Right ventricle myocardium superior (tissue), 1 donor: ENCODE measurements at regions not wholly inside any gene's neighbourhood (a gene's known extent, or its start where the extent isn't known, plus 50 kb on each side); places are given as distances from the start of the nearest gene placed in this dataset.
"Not testable (repeated sequence)": the region's sequence is repeated elsewhere in the genome, so short reads cannot be mapped to it uniquely, and the experiment has no call there.

ENCODE experiments used
- ATAC-seq: fragments of 200-7000 bp; cut with Tn5 transposase; one replicate; pipeline ENCODE4 v1.9.1; 2020; ENCODE audit warnings: mild to moderate bottlenecking; ENCODE audit not compliant: poor library complexity
- DNase-seq: peaks from one replicate; pipeline ENCODE4 v3.0.0-alpha.2; 2020
- intact Hi-C: fragments of 100-400 bp; cut with DNase I; formaldehyde crosslinking; loops from one replicate; pipeline ENCODE4 v1.11.2; 2022
- donor health status: DM: no; HTN: yes; CAD: no; lungs with severe emphysema.

DNA sequence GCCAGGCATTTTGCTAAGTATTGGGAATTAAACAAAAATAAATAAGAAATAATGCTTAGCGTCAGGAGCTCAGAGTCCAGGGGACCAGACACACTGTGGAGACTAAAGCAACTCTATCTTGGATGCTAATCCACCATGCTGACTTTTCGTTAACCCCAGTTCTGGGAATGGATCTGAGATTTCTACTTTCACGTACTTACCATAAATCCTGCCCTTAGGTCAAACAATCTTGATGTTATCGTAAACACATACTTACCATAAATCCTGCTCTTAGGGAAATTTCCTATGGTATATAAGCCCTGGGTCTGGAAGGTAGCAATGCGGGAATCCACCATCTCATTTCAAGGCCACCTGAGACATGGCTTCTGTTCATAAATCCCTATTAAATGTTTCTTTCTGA is 204.5 kb upstream of the IGFBP7 start:
- DNase-seq (no peak), ATAC-seq (no peak)
- intact Hi-C loops = no loop called here

DNA sequence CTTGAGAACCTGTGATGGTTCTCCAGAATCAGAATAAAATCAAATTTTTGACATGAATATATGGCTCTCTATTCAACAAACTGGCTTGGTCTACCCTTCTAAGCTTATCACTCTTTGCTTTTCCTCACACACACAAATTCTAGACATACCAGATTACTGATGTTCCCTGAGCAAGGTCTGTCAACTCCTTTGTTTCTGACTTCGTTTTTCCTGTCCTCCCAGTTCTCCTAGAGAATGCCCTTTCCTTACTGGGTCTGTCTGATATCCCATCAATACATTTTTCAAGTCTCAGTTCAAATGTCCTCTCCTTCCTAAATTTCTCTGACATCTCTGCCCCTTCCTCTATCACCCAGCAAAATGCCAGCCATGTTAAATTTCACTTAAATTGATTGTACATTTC is 202.1 kb upstream of the IGFBP7 start:
- DNase-seq = no peak
- intact Hi-C loops = no loop called here
- ATAC-seq = no peak

DNA sequence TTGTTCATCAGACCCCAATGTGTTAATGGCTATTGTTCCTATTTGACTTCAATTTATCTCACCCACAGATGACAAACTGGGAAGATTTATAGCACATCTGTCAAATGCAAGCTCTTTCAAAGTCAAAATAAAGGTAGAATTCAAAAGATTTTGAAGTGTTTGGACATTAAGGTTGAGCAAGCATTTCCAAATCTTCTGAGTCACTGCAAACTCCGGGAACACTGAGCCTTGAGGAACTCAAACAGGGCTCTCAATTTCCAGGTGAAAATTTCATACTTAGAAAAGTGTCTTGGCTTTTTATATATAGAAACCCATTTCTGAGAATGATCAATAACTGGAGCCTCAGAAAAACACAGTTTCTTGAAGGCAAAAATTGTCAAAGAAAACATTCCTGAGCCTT is 199.5 kb upstream of the IGFBP7 start:
- ATAC-seq (no peak), DNase-seq (no peak)
- intact Hi-C loops = no loop called here

DNA sequence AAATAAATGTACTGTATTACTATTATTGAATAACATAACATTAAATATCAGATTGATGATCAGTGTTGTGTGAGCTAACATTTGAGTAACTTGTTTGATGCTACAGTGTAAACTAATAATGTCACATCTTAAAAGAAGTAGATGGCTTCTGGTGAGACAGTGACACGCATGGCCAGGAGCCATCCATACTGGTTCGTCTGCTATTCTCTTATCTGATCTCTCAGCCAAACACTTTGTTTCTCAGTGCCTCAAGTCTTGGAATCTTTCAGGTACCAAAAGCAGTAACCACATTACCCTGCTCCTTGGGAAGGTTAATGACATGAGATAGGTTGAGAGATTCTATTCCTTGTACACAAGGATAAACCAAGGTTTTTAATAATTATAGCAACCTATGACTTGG is 198.1 kb upstream of the IGFBP7 start:
- ATAC-seq (no peak), DNase-seq (no peak)
- intact Hi-C loops = no loop called here

DNA sequence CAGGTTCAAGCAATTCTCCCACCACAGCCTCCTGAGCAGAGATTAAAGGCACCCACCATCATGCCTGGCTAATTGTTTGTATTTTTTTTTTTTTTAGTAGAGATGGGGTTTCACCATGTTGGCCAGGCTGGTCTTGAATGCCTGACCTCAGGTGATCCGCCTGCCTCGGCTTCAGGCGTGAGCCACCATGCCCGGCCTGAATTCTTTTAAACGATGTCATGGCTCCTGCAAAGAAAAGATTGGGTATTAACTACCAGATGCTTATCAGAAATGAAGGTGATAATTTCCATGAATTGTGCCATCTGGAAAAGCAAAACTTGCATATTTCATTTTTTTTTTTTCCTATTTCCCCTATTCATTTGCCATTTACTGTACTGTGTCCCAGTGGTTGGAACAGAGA is 195.7 kb upstream of the IGFBP7 start:
- DNase-seq (no peak), ATAC-seq (no peak)
- intact Hi-C loops = no loop called here

DNA sequence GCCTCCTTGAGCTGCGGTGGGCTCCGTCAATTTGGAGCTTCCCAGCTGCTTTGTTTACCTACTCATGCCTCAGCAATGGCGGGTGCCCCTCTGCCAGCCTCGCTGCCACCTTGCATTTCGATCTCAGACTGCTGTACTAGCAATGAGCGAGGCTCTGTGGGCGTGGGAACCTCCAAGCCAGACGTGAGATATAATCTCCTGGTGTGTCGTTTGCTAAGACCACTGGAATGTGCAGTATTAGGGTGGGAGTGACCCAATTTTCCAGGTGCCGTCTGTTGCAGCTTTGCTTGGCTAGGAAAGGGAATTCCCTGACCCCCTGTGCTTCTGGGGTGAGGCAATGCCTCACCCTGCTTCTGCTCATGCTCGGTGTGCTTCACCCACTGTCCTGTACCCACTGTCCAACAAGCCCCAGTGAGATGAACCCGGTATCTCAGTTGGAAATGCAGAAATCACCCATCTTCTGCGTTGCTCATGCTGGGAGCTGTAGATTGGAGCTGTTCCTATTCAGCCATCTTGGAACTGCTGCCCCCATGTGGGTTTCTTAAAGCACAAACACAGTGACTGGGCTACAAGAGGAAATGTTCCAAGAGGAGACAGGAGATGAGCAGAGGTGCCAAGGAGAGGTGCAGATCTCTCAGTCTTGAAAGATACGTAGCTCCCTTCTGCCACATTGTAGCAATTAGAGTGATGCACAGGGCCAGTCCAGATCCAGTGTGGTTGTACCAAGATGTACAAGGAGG is 193.0 kb upstream of the IGFBP7 start:
- DNase-seq (no peak), ATAC-seq (peak; percentile 61)

DNA sequence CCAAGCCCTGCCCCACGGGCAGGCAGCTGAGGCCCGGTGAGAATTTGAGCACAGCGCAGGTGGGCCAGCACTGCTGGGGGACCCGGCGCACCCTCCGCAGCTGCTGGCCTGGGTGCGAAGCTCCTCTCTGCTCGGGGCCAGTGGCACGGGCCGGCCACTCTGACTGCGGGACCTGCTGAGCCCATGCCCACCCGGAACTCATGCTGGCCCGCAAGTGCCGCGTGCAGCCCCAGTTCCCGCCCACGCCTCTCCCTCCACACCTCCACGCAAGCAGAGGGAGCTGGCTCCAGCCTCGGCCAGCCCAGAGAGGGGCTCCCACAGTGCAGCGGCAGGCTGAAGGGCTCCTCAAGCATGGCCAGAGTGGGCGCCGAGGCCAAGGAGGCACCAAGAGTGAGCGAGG is 190.1 kb upstream of the IGFBP7 start:
- not testable (repeated sequence) for ATAC-seq, DNase-seq
- intact Hi-C loops = loop anchor here (5.0 kb wide), 1 partner anchor 138 kb away; no protein-coding TSS in a partner anchor

More for the DNA sequence above, 193.0 kb upstream of the IGFBP7 start:
- intact Hi-C loops = loop anchor here (5.0 kb wide), 1 partner anchor 141 kb away; no protein-coding TSS in a partner anchor

DNA sequence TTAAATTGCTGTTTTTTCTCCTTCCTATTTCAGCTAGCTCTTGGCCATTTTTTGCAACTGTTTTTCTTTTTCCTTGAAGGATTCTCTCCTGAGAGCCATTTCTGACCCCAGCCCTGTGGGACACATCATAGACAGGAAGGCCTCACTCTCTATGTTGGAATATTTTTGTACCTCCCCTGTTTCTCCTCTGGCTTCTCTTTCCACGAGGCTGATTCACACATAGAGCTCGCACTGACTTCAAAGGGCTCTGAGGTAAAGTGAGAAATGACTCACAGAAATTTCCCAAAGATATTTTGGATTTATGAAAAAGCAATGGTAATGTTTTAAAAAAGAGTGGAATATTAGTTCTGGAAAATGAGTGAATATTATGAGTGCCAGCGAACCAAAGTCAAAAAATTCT is 181.7 kb upstream of the IGFBP7 start:
- ATAC-seq (no peak), DNase-seq (no peak)
- intact Hi-C loops = no loop called here

DNA sequence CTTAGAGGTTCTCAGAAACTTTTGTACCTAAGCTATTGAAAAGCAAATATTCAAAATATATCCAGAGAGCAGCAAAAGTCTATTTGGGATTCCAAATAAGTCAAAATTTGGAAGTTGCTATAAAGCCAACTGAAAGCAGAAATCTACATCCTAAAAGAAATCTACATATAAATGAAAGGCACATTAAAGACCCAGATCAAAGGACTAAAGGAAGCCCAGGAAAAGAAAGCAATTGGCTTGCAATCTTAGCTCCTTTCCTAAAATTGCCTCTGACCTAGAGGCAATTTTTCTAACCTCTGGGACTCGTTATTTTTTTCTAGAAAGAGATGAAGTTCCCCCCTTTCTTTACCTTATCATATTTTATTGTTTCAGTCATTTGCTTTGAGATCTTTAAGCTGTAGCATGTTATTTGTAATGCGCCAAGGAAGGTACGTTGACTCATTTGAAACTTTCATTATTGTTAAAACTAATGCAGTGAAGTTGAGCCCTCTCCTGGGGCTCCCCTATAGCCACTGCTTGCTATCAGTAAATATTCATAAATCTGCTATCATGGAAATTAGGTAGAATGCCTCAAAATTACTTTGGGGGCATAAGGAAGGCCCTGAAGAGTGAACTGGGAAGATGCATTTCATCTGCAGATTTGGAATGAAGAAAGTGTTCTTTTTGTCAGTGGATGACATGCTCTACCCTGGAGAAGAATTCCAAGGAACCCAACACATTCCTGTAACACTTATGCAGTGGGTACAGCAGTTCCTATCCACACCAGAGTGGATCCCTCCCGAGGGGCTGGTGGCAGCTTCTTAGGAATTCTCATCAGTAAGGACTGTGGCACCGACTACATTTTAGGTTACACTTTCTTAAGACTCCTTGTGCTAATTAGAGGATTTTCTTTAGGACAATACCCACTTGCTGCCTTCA is 177.8 kb upstream of the IGFBP7 start:
- DNase-seq = no peak
- no peak for ATAC-seq
- intact Hi-C loops = no loop called here

DNA sequence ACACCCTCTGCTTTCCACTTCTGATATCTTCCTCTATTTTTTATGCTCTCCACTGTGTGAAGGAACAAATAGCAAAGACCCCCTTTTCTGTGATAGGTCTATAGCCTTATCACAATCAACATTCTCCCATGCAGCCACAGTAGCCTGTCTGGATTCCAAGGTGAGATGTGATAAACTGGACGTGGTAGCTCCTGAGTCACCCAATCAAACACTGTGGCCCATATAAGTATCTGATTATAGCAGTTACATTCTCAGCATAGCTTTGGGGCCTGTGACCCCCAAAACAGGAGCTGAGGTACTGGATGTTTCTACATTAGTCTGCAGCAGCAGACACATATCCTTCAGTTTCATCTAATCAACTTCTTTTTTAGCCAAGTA is 172.7 kb upstream of the IGFBP7 start:
- DNase-seq = no peak
- no peak for ATAC-seq
- intact Hi-C loops = no loop called here

DNA sequence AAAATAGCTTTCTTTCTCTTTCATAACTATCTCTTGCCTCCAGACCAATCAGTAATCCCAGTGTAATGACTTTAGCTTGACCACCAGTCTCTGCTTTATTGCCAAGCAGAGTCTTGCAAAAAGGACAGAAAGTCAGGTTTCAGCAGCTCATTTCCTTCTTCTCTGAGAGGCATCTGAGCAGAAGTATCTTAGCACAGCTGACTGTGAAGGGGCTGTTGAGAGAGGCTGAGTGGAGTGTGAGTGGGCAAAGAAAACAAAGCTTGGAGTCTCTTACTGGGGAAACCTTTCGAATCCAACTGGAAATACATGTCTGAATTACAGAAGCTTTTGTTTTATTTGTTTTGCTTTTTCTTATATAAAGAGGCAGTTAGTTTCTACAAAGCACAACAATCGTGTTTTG is 170.3 kb upstream of the IGFBP7 start:
- intact Hi-C loops = no loop called here
- ATAC-seq = no peak

DNA sequence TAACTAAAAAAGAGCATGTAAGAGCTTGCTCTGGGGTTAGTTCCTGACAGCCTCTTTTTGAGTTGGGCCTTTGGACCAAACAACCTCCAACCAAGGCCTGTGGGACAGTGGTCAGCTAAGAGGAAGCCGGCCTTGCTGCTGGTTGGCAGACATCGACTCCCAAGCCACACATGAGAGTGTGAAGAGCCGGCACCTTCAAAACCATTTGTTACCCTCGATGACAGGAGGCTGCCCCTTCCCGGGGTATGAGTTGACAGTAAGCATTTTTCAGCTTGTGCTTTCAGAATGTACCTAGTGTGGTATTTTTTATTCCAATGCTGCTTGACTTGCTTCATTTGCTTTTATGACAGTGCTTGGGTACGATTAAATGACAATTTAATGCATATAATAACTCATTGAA is 168.6 kb upstream of the IGFBP7 start:
- no peak for ATAC-seq
- intact Hi-C loops = no loop called here
- no peak for DNase-seq

More for the DNA sequence above, 170.3 kb upstream of the IGFBP7 start:
- no peak for DNase-seq

DNA sequence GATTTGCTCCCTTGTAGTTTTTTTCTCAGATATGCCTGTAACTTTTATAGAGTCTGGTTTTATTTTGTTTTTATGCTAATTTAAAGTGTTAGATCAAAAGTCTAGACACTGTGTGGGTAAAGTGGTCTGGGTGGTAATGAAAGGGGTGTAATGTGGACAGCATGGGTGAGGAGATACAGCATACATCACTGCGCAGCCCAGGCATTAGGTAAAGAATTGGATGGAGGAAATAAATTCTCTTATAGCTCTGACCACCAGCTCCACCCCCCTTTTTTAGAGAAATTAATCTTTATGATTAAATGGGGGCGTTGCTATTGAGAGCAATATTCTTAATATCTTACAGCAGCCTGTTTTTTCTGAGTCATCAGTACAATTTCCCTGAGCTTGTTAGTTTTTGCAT is 163.9 kb upstream of the IGFBP7 start:
- ATAC-seq (no peak), DNase-seq (no peak)
- intact Hi-C loops = no loop called here

DNA sequence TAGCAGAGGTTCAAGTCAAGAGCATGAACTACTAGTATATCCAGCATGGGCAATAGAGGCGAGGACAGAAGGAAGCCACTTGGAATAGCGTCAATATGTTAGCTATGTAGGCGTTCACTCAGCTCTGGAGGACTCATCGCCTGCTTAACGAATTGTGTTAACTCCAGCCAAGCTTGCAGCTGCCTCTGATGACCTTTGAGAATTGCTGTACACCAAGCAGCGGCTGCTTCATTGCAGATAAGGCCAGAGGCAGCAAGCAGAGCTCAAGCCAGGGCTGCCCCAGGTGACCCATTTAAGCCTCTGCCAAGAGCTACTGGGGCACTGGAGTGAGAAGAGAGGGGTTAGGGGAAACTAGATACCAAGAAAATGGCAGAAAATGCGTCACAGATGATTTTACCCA is 160.2 kb upstream of the IGFBP7 start:
- intact Hi-C loops = no loop called here
- ATAC-seq (peak; percentile 96), DNase-seq (peak; percentile 73)

DNA sequence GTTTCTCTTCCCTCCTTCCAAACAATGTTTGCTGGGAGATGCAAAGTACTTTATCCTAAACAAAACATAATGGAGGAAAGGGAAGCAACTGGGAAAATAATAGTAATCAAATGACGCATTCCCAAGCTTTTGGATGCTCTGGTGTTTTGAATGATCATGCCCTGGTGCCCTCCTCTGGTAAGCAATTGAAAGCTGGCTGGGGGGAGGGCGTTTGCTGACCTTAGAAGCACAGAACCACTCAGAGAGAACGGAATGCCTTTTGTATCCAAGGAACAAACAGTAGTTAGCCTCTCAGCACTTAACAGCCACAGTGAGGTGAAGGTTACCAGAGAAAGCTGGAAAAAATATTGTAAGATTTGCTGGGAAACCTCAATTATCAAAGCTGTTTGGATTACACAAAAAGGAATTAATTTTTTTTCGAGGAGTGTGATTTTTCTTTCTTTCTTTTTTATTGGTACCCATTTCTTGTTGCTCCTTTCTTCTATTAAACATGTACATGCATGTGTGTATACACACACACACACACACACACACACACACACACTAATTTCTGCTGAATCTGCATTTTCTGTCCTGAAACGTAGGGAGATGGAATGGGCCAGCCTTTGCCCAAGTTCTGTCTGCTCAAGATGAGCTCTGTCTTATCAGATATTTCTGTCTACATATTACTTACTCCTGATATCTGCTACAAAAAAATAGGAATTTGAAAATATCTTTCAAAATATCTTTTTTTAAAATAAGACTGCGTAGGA is 155.8 kb upstream of the IGFBP7 start:
- intact Hi-C loops = no loop called here
- ATAC-seq (peak; percentile 85), DNase-seq (peak; percentile 59)

DNA sequence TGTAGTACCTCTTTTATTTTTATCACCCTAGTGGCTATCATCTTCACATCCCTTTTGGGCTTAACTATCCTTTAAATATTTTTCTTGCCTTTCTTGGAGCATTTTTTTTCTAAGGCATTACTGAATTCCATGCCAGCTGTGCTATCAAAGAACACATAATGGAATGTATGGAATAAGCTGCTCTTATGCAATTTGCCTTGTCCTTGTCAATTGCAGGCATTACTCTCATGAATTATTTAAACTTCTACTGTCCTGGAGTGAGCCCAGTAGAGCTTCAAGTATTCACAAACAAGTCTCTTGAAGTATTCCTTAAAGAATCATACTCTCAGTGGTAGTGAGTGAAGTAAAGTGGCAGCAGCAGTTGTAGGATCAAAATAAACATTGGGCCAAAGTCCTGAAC is 144.6 kb upstream of the IGFBP7 start:
- no peak for DNase-seq
- intact Hi-C loops = loop anchor here (10.0 kb wide), 1 partner anchor 60 kb away; no protein-coding TSS in a partner anchor
- no peak for ATAC-seq

DNA sequence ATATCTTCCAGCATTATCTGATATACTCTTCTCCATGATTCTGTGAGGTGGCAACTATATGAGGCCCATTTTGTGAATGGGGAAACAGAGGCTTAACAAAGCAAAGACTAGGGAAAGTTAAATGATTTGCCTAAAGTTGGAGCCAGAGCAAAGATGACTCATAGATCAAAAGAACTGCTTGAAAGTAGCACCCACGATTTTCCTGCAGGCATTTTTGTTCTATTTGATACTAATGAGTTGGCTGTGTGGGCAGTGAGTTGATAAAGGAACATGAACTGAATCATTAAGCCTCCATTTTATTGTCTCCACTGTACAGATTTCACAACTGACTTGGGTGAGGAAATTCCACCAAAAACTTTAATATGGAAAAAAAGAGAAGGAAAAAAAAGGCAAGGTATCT is 138.9 kb upstream of the IGFBP7 start:
- no peak for ATAC-seq
- intact Hi-C loops = no loop called here
- no peak for DNase-seq

DNA sequence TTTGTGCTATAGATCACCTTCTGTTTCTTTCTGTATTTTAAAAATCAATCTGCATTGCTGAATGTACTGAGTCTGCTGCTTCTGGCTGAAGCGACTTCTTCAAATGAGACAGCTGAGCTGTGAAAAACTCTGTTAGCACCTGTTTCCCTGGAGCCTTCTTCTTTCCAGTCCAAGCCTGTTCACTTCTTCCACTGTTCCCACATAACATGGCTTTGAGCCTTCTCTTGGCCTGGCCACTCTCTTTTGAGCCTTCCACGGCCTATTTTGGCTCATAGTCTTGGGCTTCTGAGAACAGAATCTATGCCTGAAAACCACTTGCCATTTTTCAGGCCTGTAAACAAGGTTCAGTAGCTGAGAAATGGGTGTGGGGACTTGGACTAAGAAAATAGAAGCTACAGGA is 132.9 kb upstream of the IGFBP7 start:
- DNase-seq = no peak
- intact Hi-C loops = no loop called here
- ATAC-seq = no peak

DNA sequence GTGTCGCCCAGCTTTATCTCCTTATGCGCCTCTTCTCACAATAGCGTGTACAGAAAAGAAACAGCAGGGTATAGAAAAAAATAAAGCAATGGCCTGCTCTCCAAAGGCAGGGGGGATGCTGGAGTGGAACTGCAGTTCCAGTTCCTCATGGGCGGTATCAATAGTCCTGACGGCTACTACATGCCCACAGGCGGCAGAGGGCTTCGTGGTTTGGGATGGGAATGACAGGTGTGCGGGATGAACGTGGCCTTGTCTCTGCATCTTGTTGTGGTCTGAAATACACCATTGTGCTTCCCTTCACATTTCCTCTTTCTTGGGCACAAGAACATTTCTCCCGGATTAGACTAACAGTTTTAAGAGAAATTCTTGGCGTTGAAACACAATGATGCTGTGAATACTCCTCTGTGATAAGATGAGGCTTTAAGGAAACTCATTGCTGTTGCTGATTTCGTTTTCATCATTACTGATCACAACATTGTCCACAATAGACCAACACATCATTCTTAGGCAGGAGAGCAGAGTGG is 124.1 kb upstream of the IGFBP7 start:
- DNase-seq = no peak

More for the DNA sequence above, 124.1 kb upstream of the IGFBP7 start:
- ATAC-seq = no peak
- intact Hi-C loops = no loop called here
